ENCODE measurements at regions not wholly inside any gene's neighbourhood (a gene's known extent, or its start where the extent isn't known, plus 50 kb on each side); places are given as distances from the start of the nearest gene placed in this dataset.

DNA sequence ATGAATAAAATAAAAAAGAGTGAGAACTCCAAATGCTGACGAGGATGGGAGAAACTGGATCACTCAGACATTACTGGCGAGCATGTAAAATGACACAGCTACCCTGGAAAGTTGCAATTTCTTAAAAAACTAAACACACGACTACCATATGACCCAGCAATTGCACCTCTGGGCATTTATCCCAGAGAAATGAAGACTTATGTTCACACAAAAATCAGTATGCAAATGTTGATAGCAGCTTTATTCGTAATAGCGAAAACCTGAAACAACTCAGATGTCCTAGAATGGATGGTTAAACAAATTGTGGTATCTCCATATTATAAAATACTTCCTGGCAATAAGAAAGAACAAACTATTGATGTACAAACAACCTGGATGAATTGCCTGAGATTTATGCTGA, 357.2 kb upstream of the ASIC2 start:
- TF ChIP-seq CTCF (IDR thresholded peaks at IDR 0.05; ENCODE audit: low read length): no peak
- no peak for TF ChIP-seq EZH2 (optimal IDR thresholded peaks at IDR 0.05; ENCODE audit: low read depth, low read length)

All from MM.1S (cell line).